ENCODE measurements at regions not wholly inside any gene's neighbourhood (a gene's known extent, or its start where the extent isn't known, plus 50 kb on each side); places are given as distances from the start of the nearest gene placed in this dataset.

GRCh38 chr4:119728692-119729593 is 100.3 kb upstream of the PDE5A start:
- Histone ChIP-seq H3K4me3 (no peak overlapping the region), H3K27ac (peak overlapping the region; percentile 38 to 80)
- TF ChIP-seq CTCF (IDR thresholded peaks at IDR 0.05): no peak
- DNase-seq (ENCODE audit: low spot score): no peak

- Histone ChIP-seq H3K4me3 (no peak overlapping the region), H3K27ac (no peak overlapping the region)
- DNase-seq (ENCODE audit: low spot score): no peak
- TF ChIP-seq CTCF (IDR thresholded peaks at IDR 0.05): no peak
These were observed 99.6 kb upstream of the PDE5A start for GRCh38 chr4:119728185-119728584.

- Histone ChIP-seq H3K27ac (peak overlapping the region; percentile 72 to 89), H3K4me3 (no peak overlapping the region)
- DNase-seq (ENCODE audit: low spot score): no peak
- no peak for TF ChIP-seq CTCF (IDR thresholded peaks at IDR 0.05)
These were observed 97.9 kb upstream of the PDE5A start for GRCh38 chr4:119726505-119726904.

GRCh38 chr4:119725688-119726330 is 97.2 kb upstream of the PDE5A start:
- Histone ChIP-seq H3K4me3 (no peak overlapping the region), H3K27ac (peak overlapping the region; percentile 72 to 89)
- TF ChIP-seq CTCF (IDR thresholded peaks at IDR 0.05): no peak
- DNase-seq (ENCODE audit: low spot score): no peak

- H3K4me3 ChIP-seq: no peak overlapping the region
- H3K27ac ChIP-seq: peak overlapping the region; percentile 72 to 89
- TF ChIP-seq CTCF (IDR thresholded peaks at IDR 0.05): no peak
- DNase-seq (ENCODE audit: low spot score): no peak
These were observed 96.4 kb upstream of the PDE5A start for GRCh38 chr4:119725011-119725410.

- Histone ChIP-seq H3K4me3 (no peak overlapping the region), H3K27ac (no peak overlapping the region)
- no peak for TF ChIP-seq CTCF (IDR thresholded peaks at IDR 0.05)
- no peak for DNase-seq (ENCODE audit: low spot score)
These were observed 94.1 kb upstream of the PDE5A start for GRCh38 chr4:119722670-119723069.

All from coronary artery (tissue), 2 donors.